AG09309 (cell line): ENCODE measurements at regions not wholly inside any gene's neighbourhood (a gene's known extent, or its start where the extent isn't known, plus 50 kb on each side); places are given as distances from the start of the nearest gene placed in this dataset.

ENCODE experiments used
- DNase-seq: peaks from one replicate; pipeline ENCODE4 v3.0.0-alpha.2; 2010; ENCODE audit warnings: low read depth
- H3K4me3 ChIP-seq: 2 replicates; pipeline ENCODE4 v1.5.1; 2011; ENCODE audit warnings: mild to moderate bottlenecking, low read depth, low read length, moderate library complexity; ENCODE audit not compliant: control insufficient read depth
- CTCF ChIP-seq: IDR thresholded peaks from 2 replicates; pipeline ENCODE4 v1.5.1; 2011; ENCODE audit warnings: mild to moderate bottlenecking, low read depth, low read length, inconsistent platforms; ENCODE audit not compliant: insufficient read depth, control insufficient read depth; ENCODE audit errors: missing control alignments

GRCh38 chr6:8492536-8493133, 57.3 kb upstream of the SLC35B3 start:
- no peak for DNase-seq
- TF ChIP-seq CTCF: no peak
- H3K4me3 ChIP-seq: no peak overlapping the region
